CD4-positive, alpha-beta T cell (primary cell): ENCODE measurements at regions not wholly inside any gene's neighbourhood (a gene's known extent, or its start where the extent isn't known, plus 50 kb on each side); places are given as distances from the start of the nearest gene placed in this dataset.

Experiments
- ATAC-seq: fragments of 200-7000 bp; cut with Tn5 transposase; one replicate; pipeline ENCODE4 v1.10.0; 2022; ENCODE audit warnings: mild to moderate bottlenecking; ENCODE audit not compliant: poor library complexity
- CTCF ChIA-PET: fragments of 350-600 bp; sonication (Branson Sonifier 250); formaldehyde crosslinking; loops from one replicate; lab custom pipeline; 2021; ENCODE audit warnings: antibody characterized with exemption, inconsistent platforms; lab: Charles Lee
- POLR2A ChIA-PET: fragments of 350-600 bp; sonication (Branson Sonifier 250); formaldehyde crosslinking; loops from one replicate; lab custom pipeline; 2021; ENCODE audit warnings: antibody characterized with exemption, inconsistent platforms; lab: Charles Lee
- DNase-seq, 14 experiments: peaks; one replicate each; pipeline ENCODE4 v3.0.0-alpha.2; 2013 to 2020; ENCODE audit warnings: mixed read lengths in 2 of 14
- H3K27ac ChIP-seq, 2 donors: one replicate each; pipeline versions ENCODE4 v1.5.1 to v1.7.0; 2013; ENCODE audit warnings: low read length in 2 of 2, low read depth in 1 of 2, mild to moderate bottlenecking in 1 of 2
- H3K27me3 ChIP-seq, 2 experiments: 1 replicate in 1 of 2; 2 replicates in 1 of 2; pipeline versions ENCODE4 v1.6.1 to v1.7.0; 2013; ENCODE audit warnings: low read length in 2 of 2, control low read depth in 1 of 2, mild to moderate bottlenecking in 1 of 2, moderate library complexity in 1 of 2; ENCODE audit not compliant: insufficient read depth in 2 of 2, control insufficient read depth in 1 of 2
- H3K36me3 ChIP-seq: one replicate; pipeline ENCODE4 v1.6.1; 2013; ENCODE audit warnings: low read length, control low read depth; ENCODE audit not compliant: insufficient read depth
- H3K4me1 ChIP-seq: one replicate; pipeline ENCODE4 v1.6.1; 2013; ENCODE audit warnings: low read length, control low read depth; ENCODE audit not compliant: insufficient read depth
- H3K4me3 ChIP-seq: one replicate; pipeline ENCODE4 v1.5.1; 2013; ENCODE audit warnings: mild to moderate bottlenecking, low read length, moderate library complexity
- H3K9me3 ChIP-seq, 2 experiments: 1 replicate in 1 of 2; 2 replicates in 1 of 2; pipeline versions ENCODE4 v1.6.1 to v1.7.0; 2013; ENCODE audit warnings: low read length in 2 of 2, mild to moderate bottlenecking in 2 of 2, control low read depth in 1 of 2, moderate library complexity in 1 of 2; ENCODE audit not compliant: control insufficient read depth in 1 of 2, insufficient read depth in 1 of 2
- H3K27ac Mint-ChIP-seq: one replicate; pipeline ENCODE4 v1.8.0; 2020; ENCODE audit warnings: mixed read lengths
- H3K27me3 Mint-ChIP-seq: one replicate; pipeline ENCODE4 v1.8.0; 2021; ENCODE audit warnings: mixed read lengths
- H3K36me3 Mint-ChIP-seq: one replicate; pipeline ENCODE4 v1.8.0; 2021; ENCODE audit warnings: low read depth, mixed read lengths
- H3K4me1 Mint-ChIP-seq: one replicate; pipeline ENCODE4 v1.8.0; 2021; ENCODE audit warnings: low read depth, mixed read lengths
- H3K4me3 Mint-ChIP-seq: one replicate; pipeline ENCODE4 v1.8.0; 2020; ENCODE audit warnings: mild to moderate bottlenecking, mixed read lengths
- H3K9me3 Mint-ChIP-seq: one replicate; pipeline ENCODE4 v1.8.0; 2020; ENCODE audit warnings: mixed read lengths
- intact Hi-C, 2 experiments: fragments of 100-400 bp; cut with DNase I in 1 of 2; cut with micrococcal nuclease in 1 of 2; formaldehyde crosslinking; loops; one replicate each; pipeline versions ENCODE4 v1.15.1 to v1.9.0; 2023 to 2025; cut with DNase I, micrococcal nuclease
- TF ChIP-seq, protein P1 (sequence below): fragments of 200-600 bp; IDR thresholded peaks from one replicate; pipeline ENCODE4 v1.8.0; 2022; ENCODE audit warnings: antibody characterized with exemption, mild to moderate bottlenecking

DNA sequence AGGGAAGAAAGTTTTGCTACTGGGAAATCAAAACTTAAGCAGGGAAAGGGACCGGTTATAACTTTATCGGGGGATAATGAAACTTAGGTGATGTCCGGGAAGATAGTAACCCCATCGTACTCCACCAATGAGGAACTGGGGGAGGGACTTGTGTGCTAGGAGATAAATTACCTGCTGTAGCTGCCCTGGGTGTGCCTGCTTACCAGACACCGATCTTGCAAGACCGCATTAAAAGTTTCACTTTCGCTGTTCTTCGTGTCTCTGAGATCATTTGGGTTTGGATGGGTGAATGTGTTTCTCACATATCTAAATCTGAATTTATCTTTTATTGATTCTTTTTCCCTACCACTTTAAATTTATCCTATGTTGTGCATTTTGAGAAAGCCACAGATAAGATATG, 381.4 kb downstream of the SLITRK6 start:
- Histone ChIP-seq H3K4me3 (no peak overlapping the region), H3K27me3 (no peaks in the 10 kb centered on the region), H3K36me3 (no peaks in the 10 kb centered on the region), H3K27ac (no peak overlapping the region), H3K4me1 (no peaks in the 10 kb centered on the region), H3K9me3 (no peaks in the 10 kb centered on the region)
- ATAC-seq (no peak), DNase-seq (no peak)
- intact Hi-C loops: no loop called here
- Mint-ChIP-seq H3K27ac (no peak overlapping the region), H3K36me3 (no peaks in the 10 kb centered on the region), H3K27me3 (no peaks in the 10 kb centered on the region), H3K4me1 (no peaks in the 10 kb centered on the region), H3K4me3 (no peak overlapping the region), H3K9me3 (no peaks in the 10 kb centered on the region)
- ChIA-PET CTCF (no interaction called here), POLR2A (no interaction called here)
- TF ChIP-seq, protein P1, sequence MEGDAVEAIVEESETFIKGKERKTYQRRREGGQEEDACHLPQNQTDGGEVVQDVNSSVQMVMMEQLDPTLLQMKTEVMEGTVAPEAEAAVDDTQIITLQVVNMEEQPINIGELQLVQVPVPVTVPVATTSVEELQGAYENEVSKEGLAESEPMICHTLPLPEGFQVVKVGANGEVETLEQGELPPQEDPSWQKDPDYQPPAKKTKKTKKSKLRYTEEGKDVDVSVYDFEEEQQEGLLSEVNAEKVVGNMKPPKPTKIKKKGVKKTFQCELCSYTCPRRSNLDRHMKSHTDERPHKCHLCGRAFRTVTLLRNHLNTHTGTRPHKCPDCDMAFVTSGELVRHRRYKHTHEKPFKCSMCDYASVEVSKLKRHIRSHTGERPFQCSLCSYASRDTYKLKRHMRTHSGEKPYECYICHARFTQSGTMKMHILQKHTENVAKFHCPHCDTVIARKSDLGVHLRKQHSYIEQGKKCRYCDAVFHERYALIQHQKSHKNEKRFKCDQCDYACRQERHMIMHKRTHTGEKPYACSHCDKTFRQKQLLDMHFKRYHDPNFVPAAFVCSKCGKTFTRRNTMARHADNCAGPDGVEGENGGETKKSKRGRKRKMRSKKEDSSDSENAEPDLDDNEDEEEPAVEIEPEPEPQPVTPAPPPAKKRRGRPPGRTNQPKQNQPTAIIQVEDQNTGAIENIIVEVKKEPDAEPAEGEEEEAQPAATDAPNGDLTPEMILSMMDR: no peak

GRCh38 chr13:85413664-85414063, 385.6 kb downstream of the SLITRK6 start:
- ChIA-PET POLR2A (no interaction called here), CTCF (no interaction called here)
- Mint-ChIP-seq H3K9me3 (no peaks in the 10 kb centered on the region), H3K4me1 (no peaks in the 10 kb centered on the region), H3K4me3 (no peak overlapping the region), H3K36me3 (no peaks in the 10 kb centered on the region), H3K27ac (no peak overlapping the region), H3K27me3 (no peaks in the 10 kb centered on the region)
- Histone ChIP-seq H3K4me3 (no peak overlapping the region), H3K4me1 (no peaks in the 10 kb centered on the region), H3K9me3 (no peaks in the 10 kb centered on the region), H3K27me3 (no peaks in the 10 kb centered on the region), H3K27ac (no peak overlapping the region), H3K36me3 (no peaks in the 10 kb centered on the region)
- TF ChIP-seq, protein P1: no peak
- intact Hi-C loops: no loop called here
- ATAC-seq (no peak), DNase-seq (no peak)

DNA sequence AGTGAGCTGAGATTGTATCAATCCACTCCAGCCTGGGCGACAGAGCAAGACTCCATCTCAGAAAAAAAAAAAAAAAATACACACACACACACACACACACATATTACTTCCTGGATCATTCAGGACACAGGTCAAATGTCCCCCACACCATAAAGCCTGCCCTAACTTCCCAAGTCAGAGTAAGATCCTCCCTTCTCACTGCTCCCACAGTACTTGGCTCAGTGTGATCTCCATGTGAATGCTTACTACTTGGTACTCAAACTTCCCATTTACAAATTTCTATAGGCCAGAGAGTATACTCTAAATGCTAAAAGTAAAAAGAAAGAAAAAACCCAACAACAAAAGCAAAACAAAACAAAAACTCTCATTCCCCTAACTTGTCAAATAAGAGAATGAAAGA, 386.8 kb downstream of the SLITRK6 start:
- ChIA-PET POLR2A (no interaction called here), CTCF (no interaction called here)
- intact Hi-C loops: no loop called here
- Mint-ChIP-seq H3K4me3 (no peak overlapping the region), H3K4me1 (no peaks in the 10 kb centered on the region), H3K27ac (no peak overlapping the region), H3K9me3 (no peaks in the 10 kb centered on the region), H3K27me3 (no peaks in the 10 kb centered on the region), H3K36me3 (no peaks in the 10 kb centered on the region)
- Histone ChIP-seq H3K27ac (no peak overlapping the region), H3K4me1 (no peaks in the 10 kb centered on the region), H3K27me3 (no peaks in the 10 kb centered on the region), H3K36me3 (no peaks in the 10 kb centered on the region), H3K4me3 (no peak overlapping the region), H3K9me3 (no peaks in the 10 kb centered on the region)
- DNase-seq (no peak), ATAC-seq (no peak)
- TF ChIP-seq, protein P1: no peak
